Neural cell (in vitro differentiated cells): ENCODE measurements at regions not wholly inside any gene's neighbourhood (a gene's known extent, or its start where the extent isn't known, plus 50 kb on each side); places are given as distances from the start of the nearest gene placed in this dataset.

Source experiments
- H2AFZ ChIP-seq: fragments of 200-600, 300-800 bp; sonication (generic), shearing (Covaris generic); 2 replicates; pipeline ENCODE4 v1.6.0; 2014; ENCODE audit warnings: low read depth, mild to moderate bottlenecking, antibody characterized with exemption, low read length, moderate library complexity
- H3F3A ChIP-seq: fragments of 200-600 bp; shearing (Covaris generic); 2 replicates; pipeline ENCODE4 v1.6.1; 2016; ENCODE audit warnings: mild to moderate bottlenecking, moderate library complexity, mixed read lengths, antibody characterized with exemption, low read length; ENCODE audit not compliant: insufficient read depth, poor library complexity, severe bottlenecking
- H3K27ac ChIP-seq: fragments of 200-600, 300-800 bp; sonication (generic), shearing (Covaris generic); 2 replicates; pipeline ENCODE4 v1.5.1; 2014; ENCODE audit warnings: mild to moderate bottlenecking, low read length, moderate library complexity
- H3K27me3 ChIP-seq: fragments of 300-800, 200-600 bp; sonication (generic), shearing (Covaris generic); 2 replicates; pipeline ENCODE4 v1.6.0; 2014; ENCODE audit warnings: mild to moderate bottlenecking, low read depth, low read length, moderate library complexity; ENCODE audit not compliant: insufficient read depth
- H3K36me3 ChIP-seq: fragments of 300-800, 200-600 bp; sonication (generic), shearing (Covaris generic); 2 replicates; pipeline ENCODE4 v1.5.1; 2014; ENCODE audit warnings: mild to moderate bottlenecking, antibody characterized with exemption, low read length, moderate library complexity; ENCODE audit not compliant: insufficient read depth
- H3K4me2 ChIP-seq: fragments of 300-800, 200-600 bp; sonication (generic), shearing (Covaris generic); 2 replicates; pipeline ENCODE4 v1.6.0; 2014; ENCODE audit warnings: mild to moderate bottlenecking, low read length
- H3K4me3 ChIP-seq: fragments of 300-800, 200-600 bp; sonication (generic), shearing (Covaris generic); 2 replicates; pipeline ENCODE4 v1.5.1; 2014; ENCODE audit warnings: mild to moderate bottlenecking, low read length, moderate library complexity
- H3K79me2 ChIP-seq: fragments of 200-600 bp; shearing (Covaris generic); replicated peaks from 2 replicates; pipeline ENCODE4 v1.6.0; 2014; ENCODE audit warnings: mild to moderate bottlenecking, low read length, moderate library complexity; ENCODE audit not compliant: insufficient read depth
- H3K9ac ChIP-seq: fragments of 300-800, 200-600 bp; sonication (generic), shearing (Covaris generic); 2 replicates; pipeline ENCODE4 v1.6.1; 2016; ENCODE audit warnings: mild to moderate bottlenecking, low read length, mixed read lengths
- H3K9me2 ChIP-seq: fragments of 200-600 bp; shearing (Covaris generic); 2 replicates; pipeline ENCODE4 v1.6.1; 2016; ENCODE audit warnings: mild to moderate bottlenecking, low read length, mixed read lengths; ENCODE audit not compliant: insufficient read depth
- H3K9me3 ChIP-seq: fragments of 200-600, 300-800 bp; sonication (generic), shearing (Covaris generic); 2 replicates; pipeline ENCODE4 v1.6.1; 2016; ENCODE audit warnings: mild to moderate bottlenecking, mixed run types, low read length, moderate library complexity, mixed read lengths
- H4K20me1 ChIP-seq: fragments of 200-600 bp; shearing (Covaris generic); 2 replicates; pipeline ENCODE4 v1.6.1; 2016; ENCODE audit warnings: mild to moderate bottlenecking, mixed run types; ENCODE audit not compliant: insufficient read depth
- EP300 ChIP-seq: fragments of 450-650 bp; conservative IDR thresholded peaks from 2 replicates; pipeline ENCODE4 v1.6.1; 2014; ENCODE audit warnings: antibody characterized with exemption, mild to moderate bottlenecking, moderate library complexity; ENCODE audit not compliant: poor library complexity, severe bottlenecking
- MXI1 ChIP-seq: fragments of 450-650 bp; conservative IDR thresholded peaks from 2 replicates; pipeline ENCODE4 v1.6.1; 2014; ENCODE audit warnings: antibody characterized with exemption, mild to moderate bottlenecking; ENCODE audit not compliant: poor library complexity, severe bottlenecking
- POLR2AphosphoS5 ChIP-seq: IDR thresholded peaks from 2 replicates; pipeline ENCODE4 v1.6.1; 2012
- RAD21 ChIP-seq: fragments of 450-650 bp; conservative IDR thresholded peaks from 2 replicates; pipeline ENCODE4 v1.6.1; 2014; ENCODE audit warnings: antibody characterized with exemption, mild to moderate bottlenecking, moderate library complexity
- REST ChIP-seq: IDR thresholded peaks from 2 replicates; pipeline ENCODE4 v1.6.1; 2012; ENCODE audit warnings: borderline replicate concordance
- SMC3 ChIP-seq: fragments of 450-650 bp; conservative IDR thresholded peaks from 2 replicates; pipeline ENCODE4 v1.6.1; 2014; ENCODE audit warnings: antibody characterized with exemption, mild to moderate bottlenecking, moderate library complexity; ENCODE audit not compliant: poor library complexity
- TAF1 ChIP-seq: IDR thresholded peaks from 2 replicates; pipeline ENCODE4 v1.6.1; 2012; ENCODE audit warnings: low read depth
- TF ChIP-seq, protein P1 (sequence below): fragments of 450-650 bp; IDR thresholded peaks from 2 replicates; pipeline ENCODE4 v1.5.1; 2014; ENCODE audit warnings: antibody characterized with exemption, mild to moderate bottlenecking, moderate library complexity; ENCODE audit not compliant: poor library complexity, severe bottlenecking

DNA sequence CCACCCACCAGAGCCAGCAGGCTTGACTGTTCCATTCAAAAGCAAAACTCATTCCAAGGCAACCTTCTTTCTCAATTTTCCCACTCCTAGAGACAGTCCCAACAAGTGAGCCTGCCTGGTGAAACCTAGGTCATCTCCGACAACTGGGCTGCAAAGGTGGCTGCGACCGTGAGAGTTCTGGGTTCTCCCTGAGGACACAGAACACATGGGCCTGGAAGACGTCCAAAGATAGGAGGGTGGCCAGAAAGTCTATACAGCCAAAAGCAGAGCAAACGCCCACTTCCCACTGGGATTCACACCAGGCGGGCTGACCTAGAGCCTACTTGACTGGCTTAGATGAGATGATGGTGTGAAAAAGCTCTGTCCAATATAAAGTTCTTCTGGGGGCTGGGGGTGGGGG is 90.2 kb upstream of the GRIK3 start:
- Histone ChIP-seq H3K79me2 (no peaks in the 10 kb centered on the region), H3K4me3 (no peak overlapping the region), H4K20me1 (no peaks in the 10 kb centered on the region), H3K4me2 (no peak overlapping the region), H3K27me3 (no peaks in the 10 kb centered on the region), H3K36me3 (no peaks in the 10 kb centered on the region), H3F3A (no peaks in the 10 kb centered on the region), H3K9me3 (no peaks in the 10 kb centered on the region), H3K9me2 (no peaks in the 10 kb centered on the region), H2AFZ (no peak overlapping the region), H3K9ac (no peak overlapping the region), H3K27ac (no peak overlapping the region)
- TF ChIP-seq MXI1 (no peak), POLR2AphosphoS5 (no peak), TAF1 (no peak), REST (no peak), SMC3 (no peak), EP300 (no peak)

DNA sequence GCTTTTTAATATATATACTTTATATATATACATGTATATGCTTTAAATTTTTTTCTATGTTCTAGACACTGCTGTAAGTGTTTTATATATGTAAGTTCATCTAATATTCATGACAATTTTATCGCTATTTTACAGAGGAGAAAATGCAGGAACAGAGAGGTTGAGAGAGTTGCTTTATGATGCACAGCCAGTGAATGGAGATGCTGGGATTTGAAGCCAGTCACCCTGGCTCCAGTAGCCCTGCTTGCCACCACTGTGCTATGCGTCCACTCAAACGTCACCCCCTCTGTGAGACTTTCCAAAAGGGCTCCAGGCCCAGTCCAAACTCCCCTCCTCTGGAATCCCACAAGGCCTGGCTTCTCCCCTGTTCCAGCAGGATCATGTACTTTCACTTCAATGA is 91.0 kb upstream of the GRIK3 start:
- TF ChIP-seq, protein P1, sequence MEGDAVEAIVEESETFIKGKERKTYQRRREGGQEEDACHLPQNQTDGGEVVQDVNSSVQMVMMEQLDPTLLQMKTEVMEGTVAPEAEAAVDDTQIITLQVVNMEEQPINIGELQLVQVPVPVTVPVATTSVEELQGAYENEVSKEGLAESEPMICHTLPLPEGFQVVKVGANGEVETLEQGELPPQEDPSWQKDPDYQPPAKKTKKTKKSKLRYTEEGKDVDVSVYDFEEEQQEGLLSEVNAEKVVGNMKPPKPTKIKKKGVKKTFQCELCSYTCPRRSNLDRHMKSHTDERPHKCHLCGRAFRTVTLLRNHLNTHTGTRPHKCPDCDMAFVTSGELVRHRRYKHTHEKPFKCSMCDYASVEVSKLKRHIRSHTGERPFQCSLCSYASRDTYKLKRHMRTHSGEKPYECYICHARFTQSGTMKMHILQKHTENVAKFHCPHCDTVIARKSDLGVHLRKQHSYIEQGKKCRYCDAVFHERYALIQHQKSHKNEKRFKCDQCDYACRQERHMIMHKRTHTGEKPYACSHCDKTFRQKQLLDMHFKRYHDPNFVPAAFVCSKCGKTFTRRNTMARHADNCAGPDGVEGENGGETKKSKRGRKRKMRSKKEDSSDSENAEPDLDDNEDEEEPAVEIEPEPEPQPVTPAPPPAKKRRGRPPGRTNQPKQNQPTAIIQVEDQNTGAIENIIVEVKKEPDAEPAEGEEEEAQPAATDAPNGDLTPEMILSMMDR: no peak
- TF ChIP-seq RAD21 (no peak), REST (no peak)
- Histone ChIP-seq H3K9me3 (no peaks in the 10 kb centered on the region), H3K4me3 (no peak overlapping the region), H3K4me2 (no peak overlapping the region), H3F3A (no peaks in the 10 kb centered on the region), H2AFZ (no peak overlapping the region), H3K27ac (no peak overlapping the region), H3K9me2 (no peaks in the 10 kb centered on the region), H3K27me3 (no peaks in the 10 kb centered on the region), H3K79me2 (no peaks in the 10 kb centered on the region), H4K20me1 (no peaks in the 10 kb centered on the region), H3K36me3 (no peaks in the 10 kb centered on the region), H3K9ac (no peak overlapping the region)
